IPS-NIHi7 (cell line): ENCODE measurements at regions not wholly inside any gene's neighbourhood (a gene's known extent, or its start where the extent isn't known, plus 50 kb on each side); places are given as distances from the start of the nearest gene placed in this dataset.

Experiments
- DNase-seq: peaks from one replicate; pipeline ENCODE4 v3.0.0; 2012; ENCODE audit warnings: mixed read lengths; ENCODE audit errors: extremely low spot score

DNA sequence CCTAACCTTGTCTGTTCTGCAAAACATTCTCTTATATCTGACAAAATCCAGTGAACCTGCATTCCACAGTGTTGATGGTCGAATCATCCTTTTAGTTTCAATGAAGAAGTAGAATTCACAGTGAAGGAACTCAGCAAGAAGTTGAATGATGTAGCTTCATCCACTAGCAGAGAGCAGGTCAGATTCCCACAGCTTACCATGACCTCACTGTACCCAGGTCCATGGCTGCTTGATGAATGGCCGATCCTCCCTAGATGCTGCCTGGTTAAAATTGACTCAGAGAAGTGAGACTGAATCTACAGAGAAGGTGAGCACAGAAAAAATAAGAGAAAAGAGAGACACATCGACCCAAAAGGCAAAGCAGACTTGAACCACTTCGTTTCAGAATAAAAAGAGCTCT, 906.0 kb upstream of the CHAC2 start:
- no peak for DNase-seq

DNA sequence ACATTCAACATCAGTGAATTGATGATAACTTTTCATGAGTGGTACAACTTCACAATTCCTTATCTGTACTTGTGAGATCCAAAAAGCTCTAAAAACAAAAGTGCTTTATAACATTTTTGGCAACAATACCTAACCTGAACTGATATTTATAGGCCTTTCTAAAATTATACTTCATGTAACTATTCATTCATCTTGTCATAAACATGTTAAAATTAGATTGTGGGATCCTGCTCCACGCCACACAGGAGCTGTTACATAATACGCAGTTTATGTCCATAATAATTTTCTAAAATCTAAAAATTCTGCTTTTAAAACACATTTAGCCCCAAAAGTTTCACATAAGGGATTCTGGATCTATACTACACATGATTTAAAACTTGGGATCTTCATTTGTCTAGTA, 908.5 kb upstream of the CHAC2 start:
- DNase-seq, result no peak

- no peak for DNase-seq
These were observed 909.9 kb upstream of the CHAC2 start for GRCh38 chr2:52857722-52858121.

DNA sequence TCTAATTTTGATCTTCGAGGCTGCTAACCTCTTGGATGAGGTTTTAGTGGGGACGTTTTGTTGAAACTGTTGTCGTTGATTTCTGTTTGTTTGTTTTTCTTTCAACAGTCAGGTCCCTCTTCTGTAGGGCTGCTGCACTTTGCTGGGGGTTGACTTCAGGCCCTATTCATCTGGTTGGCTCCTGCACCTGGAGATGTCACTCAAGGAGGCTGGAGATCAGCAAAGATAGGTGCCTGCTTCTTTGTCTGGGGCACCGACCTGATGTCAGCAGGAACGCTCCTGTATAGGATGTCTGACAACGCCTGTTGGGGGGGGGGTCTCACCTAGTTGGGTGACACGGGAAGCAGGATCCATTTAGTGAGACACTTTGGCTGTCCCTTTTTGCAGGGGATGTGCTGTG, 915.6 kb upstream of the CHAC2 start:
- DNase-seq, result no peak

DNA sequence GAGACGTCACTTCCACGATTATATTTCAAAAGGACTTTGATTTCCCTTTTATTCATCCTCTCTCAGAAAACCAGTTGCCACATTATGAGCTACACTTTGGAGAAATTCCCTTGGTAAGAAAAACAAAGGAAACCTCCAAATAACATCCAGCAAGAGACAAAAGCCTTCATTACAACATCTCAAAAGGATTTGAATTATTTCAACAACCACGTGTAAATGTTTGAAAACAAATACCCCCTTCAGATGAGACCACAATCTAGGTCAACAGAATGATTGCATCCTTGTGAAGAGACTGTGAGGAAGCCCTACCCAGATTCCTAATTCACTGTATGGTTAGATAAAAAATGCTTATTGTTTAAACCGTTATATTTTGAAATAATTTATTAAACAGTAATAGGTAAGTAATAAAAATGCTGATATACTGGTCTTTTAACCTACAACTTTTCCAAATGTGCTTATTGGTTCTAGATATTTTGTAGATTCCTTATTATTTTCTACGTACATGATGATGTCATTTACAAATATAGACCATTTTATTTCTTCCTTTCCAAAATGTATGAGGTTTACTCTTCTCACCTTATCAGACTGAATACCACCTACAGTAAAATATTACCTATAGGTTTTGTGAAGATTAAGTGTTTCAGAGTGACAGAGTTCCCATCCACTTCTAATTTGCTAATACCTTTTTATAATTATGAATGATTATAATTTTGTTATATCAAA, 922.7 kb upstream of the CHAC2 start:
- no peak for DNase-seq

GRCh38 chr2:52835909-52836308, 931.7 kb upstream of the CHAC2 start:
- DNase-seq, result no peak

- no peak for DNase-seq
These were observed 936.4 kb upstream of the CHAC2 start for GRCh38 chr2:52831216-52831615.

DNA sequence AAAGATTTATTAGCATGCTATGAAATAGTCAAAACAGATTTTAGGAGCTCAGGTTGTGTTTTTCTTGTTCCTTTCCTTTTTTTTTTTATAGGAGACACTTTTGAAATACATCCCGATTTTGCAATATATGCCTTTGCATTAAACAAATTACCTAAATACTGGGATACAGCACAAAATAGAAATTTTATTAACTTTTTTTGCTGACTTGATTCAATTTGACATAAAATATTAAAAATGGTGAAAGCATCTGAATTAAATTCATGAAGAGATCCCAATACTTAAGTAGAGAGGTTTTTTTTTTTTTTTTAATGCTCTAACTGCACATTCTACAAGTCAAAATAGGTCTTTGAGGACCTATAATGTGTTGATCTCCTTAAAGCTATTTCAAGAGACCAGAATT, 939.5 kb upstream of the CHAC2 start:
- no peak for DNase-seq

DNA sequence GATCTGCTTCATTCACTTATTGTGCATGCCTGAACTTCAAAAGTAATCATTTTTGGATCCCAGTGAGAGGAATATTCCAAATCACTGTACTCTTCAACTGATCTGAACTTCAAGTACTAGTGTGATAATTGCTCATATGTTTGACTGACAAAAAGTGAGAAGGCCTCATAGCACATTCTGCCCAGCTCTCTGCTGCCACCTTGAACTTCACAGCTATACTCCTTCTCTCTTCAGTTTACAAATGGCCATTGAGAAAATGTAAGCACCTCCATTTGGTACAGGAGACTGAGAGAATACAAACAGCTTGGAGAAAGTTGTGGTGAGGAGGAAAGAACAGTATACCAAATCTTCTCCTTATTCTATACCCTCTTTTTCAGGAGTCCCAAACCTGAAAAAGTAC, 946.0 kb upstream of the CHAC2 start:
- DNase-seq, result peak; percentile 15

DNA sequence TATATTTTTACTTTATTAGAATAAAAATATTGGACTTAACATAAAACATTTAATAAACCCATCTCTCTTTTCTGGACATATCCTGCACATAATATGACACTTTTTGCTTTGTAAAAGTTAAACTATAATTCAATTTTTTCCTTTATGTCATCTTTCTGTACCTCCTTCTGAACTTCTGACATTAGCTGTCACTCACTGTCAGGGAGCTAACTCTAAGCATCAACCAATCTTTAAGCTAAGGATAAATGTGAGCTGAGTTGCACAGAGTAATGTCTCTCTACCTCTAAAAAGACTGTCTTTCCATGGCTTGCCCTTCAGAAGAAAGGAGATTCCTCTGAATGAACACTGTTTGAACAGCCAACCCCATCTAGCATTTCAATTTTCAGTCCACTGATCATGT, 948.6 kb upstream of the CHAC2 start:
- no peak for DNase-seq

DNA sequence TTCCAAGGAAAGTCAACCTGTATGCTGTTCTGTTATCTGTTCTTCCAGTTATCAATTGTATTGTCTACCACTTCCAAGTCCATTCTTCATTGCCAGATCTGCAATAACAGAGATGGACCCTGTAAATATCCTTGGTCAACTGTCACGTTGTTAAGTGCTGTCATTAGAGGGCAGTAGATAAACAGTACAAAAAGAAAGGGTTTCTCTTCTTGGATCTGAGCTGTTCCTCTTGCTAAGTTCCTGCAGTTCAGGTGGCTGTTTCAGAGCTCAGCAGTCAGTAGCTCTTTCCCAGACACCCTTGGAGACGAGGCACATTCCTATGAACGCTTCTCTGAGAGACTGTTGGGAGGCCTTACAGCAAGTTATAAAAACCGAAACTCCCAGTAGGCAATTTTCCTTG, 957.1 kb upstream of the CHAC2 start:
- peak; percentile 40 for DNase-seq

- no peak for DNase-seq
These were observed 961.6 kb upstream of the CHAC2 start for GRCh38 chr2:52805901-52806410.

DNA sequence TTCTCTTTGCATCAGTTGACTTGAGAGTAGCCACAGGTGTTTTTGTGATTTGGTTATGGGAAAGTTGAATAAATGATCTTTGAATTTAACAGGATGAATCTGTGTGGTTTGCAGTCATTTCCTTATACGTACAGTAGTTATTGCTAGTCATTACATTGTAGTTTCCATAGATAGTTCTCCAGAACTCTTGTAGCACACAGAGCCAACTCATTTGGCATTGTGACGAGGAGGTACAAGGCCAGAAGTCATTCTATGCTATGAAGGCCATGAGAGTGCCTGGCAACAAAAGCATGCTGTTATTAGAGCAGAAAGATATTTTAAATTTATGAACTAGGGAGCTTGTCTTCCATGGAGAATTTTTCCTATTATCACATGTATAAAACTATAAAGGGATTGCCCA, 973.0 kb upstream of the CHAC2 start:
- DNase-seq, result no peak

GRCh38 chr2:52779446-52779845, 988.2 kb upstream of the CHAC2 start:
- no peak for DNase-seq

DNA sequence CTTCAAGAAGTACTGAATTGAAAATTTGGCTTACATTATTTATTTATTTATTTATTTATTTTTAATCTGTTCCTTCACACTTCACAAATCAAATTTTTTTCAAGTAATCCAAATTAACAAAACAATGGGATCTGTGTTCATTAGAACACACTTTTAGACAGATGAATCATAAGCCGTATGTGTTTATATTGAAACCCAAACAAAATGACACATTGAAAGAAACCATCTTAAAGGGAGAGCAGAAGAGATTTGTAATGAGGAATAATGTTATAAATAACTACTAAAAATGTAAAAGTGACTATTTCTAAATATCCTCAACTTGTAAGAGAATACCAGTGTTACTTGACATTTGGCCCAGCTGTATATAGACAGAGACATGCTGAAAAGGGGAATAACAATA, 991.0 kb upstream of the CHAC2 start:
- DNase-seq, result no peak

GRCh38 chr2:52775674-52776073, 991.9 kb upstream of the CHAC2 start:
- no peak for DNase-seq

- no peak for DNase-seq
These were observed 1001.9 kb upstream of the CHAC2 start for GRCh38 chr2:52765735-52766134.

GRCh38 chr2:52749764-52750163, 1017.8 kb upstream of the CHAC2 start:
- no peak for DNase-seq

- no peak for DNase-seq
These were observed 1022.5 kb upstream of the CHAC2 start for GRCh38 chr2:52745144-52745543.

GRCh38 chr2:52732849-52733395, 1034.7 kb upstream of the CHAC2 start:
- peak; percentile 11 for DNase-seq

GRCh38 chr2:52724585-52724984, 1043.0 kb upstream of the CHAC2 start:
- DNase-seq, result no peak

- no peak for DNase-seq
These were observed 1049.8 kb upstream of the CHAC2 start for GRCh38 chr2:52717836-52718235.

DNA sequence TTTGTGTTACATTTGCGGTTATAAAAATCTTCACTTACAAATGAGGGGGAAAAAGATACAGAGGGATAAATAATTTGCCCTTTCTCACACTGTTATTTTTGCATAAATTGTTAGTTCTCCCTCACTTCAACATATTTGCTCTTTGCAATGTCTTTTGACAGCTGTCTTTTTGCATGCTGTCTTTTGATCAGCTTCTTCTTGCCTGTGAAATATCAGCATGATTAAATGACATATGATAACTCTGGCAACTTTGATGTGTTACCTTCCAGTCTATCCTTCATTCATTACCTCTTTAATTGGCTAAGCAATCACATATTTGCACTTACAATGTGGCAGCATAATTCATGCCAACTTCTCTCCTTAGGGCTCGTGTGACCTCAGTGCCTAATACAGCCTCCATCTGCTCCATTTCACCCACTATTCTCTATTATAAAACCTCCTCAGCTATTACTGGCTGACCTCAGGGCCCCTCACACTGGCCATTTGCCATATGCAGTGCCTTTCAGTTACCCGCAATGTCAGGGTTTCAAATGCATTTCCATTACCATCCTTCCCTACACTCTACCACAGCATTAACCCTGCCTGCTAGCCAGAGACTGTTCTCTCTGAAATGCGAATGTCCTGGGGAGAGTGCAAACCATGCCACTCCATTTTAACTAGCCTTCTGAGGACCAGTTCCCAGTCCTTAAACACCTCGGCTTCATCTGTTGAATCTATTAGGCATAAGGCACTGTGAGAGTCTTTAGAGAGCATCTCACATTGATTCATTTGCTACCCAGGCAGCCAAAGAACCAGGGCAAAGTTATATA, 1056.6 kb upstream of the CHAC2 start:
- DNase-seq, result peak; percentile 9
